ENCODE measurements at regions not wholly inside any gene's neighbourhood (a gene's known extent, or its start where the extent isn't known, plus 50 kb on each side); places are given as distances from the start of the nearest gene placed in this dataset.

GRCh38 chr6:120564779-120565178 lies 769.5 kb downstream of the TBC1D32 start:
- Histone ChIP-seq H3K79me2 (ENCODE audit: control insufficient read depth, insufficient read depth, low read length) (no peaks in the 10 kb centered on the region), H3K4me1 (replicated peaks in 1 of 2; ENCODE audit: control insufficient read depth in 2 of 2, insufficient read depth in 2 of 2, low read length in 2 of 2) (no peaks in the 10 kb centered on the region), H3K36me3 (ENCODE audit: control insufficient read depth, insufficient read depth, low read length) (no peaks in the 10 kb centered on the region), H3K27ac (ENCODE audit: extremely low read depth, low read depth, low read length) (no peak overlapping the region), H2AFZ (ENCODE audit: low read depth, low read length) (no peak overlapping the region), H3K9me3 (replicated peaks; ENCODE audit: control insufficient read depth, insufficient read depth, low read depth, low read length) (no peaks in the 10 kb centered on the region), H3K27me3 (ENCODE audit: control insufficient read depth in 2 of 2, insufficient read depth in 2 of 2, low read length in 2 of 2) (no peaks in the 10 kb centered on the region), H3K9me1 (ENCODE audit: control insufficient read depth, insufficient read depth, low read length) (no peaks in the 10 kb centered on the region), H3K4me2 (ENCODE audit: insufficient read depth, low read length) (no peak overlapping the region), H4K20me1 (replicated peaks; ENCODE audit: control insufficient read depth, insufficient read depth, low read length) (no peaks in the 10 kb centered on the region), H3K9ac (ENCODE audit: insufficient read depth in 1 of 2, low read depth in 2 of 2, low read length in 2 of 2) (no peak overlapping the region), H3K4me3 (no peak overlapping the region)
- POLR2A ChIA-PET: no interaction called here
- 0% methylated on average over 3 of the region's 3 CpGs for WGBS (ENCODE audit: insufficient coverage, low coverage, missing lambda C conversion rate)
- no peak for ATAC-seq
- no peak for FAIRE-seq
- no peak for DNase-seq (ENCODE audit: extremely low read depth in 1 of 4, low spot score in 3 of 4)
- in situ Hi-C loops (cut with MboI) (no loop called here), intact Hi-C loops (cut with micrococcal nuclease) (no loop called here)
- CTCF ChIA-PET (ENCODE audit: low intra/inter-chr PET ratio): no interaction called here
- BruUV-seq (replicated peaks): no TSS peak
- TF ChIP-seq HEY1 (CRISPR knock-in tag; IDR thresholded peaks at IDR 0.05; ENCODE audit: borderline replicate concordance) (no peak), ZEB2 (IDR thresholded peaks at IDR 0.05) (no peak), ZNF146 (CRISPR knock-in tag; IDR thresholded peaks at IDR 0.05; ENCODE audit: unreplicated experiment) (peak; percentile 59), TSC22D4 (tag; IDR thresholded peaks at IDR 0.05) (no peak), ZNF778 (CRISPR knock-in tag; IDR thresholded peaks at IDR 0.05) (no peak)

GRCh38 chr6:120558294-120558693 lies 776.0 kb downstream of the TBC1D32 start:
- no peaks in the 10 kb centered on the region for H3K9me1 ChIP-seq (ENCODE audit: control insufficient read depth, insufficient read depth, low read length)
- FAIRE-seq: no peak
- H3K27ac ChIP-seq (ENCODE audit: extremely low read depth, low read depth, low read length): no peak overlapping the region
- intact Hi-C loops (cut with micrococcal nuclease) (no loop called here), in situ Hi-C loops (cut with MboI) (no loop called here)
- H3K36me3 ChIP-seq (ENCODE audit: control insufficient read depth, insufficient read depth, low read length): no peaks in the 10 kb centered on the region
- no TSS peak for BruUV-seq (replicated peaks)
- no peaks in the 10 kb centered on the region for H3K27me3 ChIP-seq (ENCODE audit: control insufficient read depth in 2 of 2, insufficient read depth in 2 of 2, low read length in 2 of 2)
- ChIA-PET CTCF (ENCODE audit: low intra/inter-chr PET ratio) (no interaction called here), POLR2A (no interaction called here)
- no peak overlapping the region for H2AFZ ChIP-seq (ENCODE audit: low read depth, low read length)
- no peak for DNase-seq (ENCODE audit: extremely low read depth in 1 of 4, low spot score in 3 of 4)
- ATAC-seq: no peak
- TF ChIP-seq ELK3 (CRISPR knock-in tag; IDR thresholded peaks at IDR 0.05): no peak
- TF ChIP-seq DACH1 (IDR thresholded peaks at IDR 0.05; ENCODE audit: partially characterized antibody): no peak
- no peak for TF ChIP-seq CHD1 (IDR thresholded peaks at IDR 0.05; ENCODE audit: low read length)
- TF ChIP-seq CBFA2T2 (conservative IDR thresholded peaks at IDR 0.05): no peak
- no peak for TF ChIP-seq ATF3 (IDR thresholded peaks at IDR 0.05)
- no peak for TF ChIP-seq ATF3 (CRISPR knock-in tag; conservative IDR thresholded peaks at IDR 0.05)
- no peak for TF ChIP-seq USF2 (CRISPR knock-in tag; IDR thresholded peaks at IDR 0.05)
- no peak for TF ChIP-seq FOXP1 (CRISPR knock-in tag; IDR thresholded peaks at IDR 0.05)
- no peak for TF ChIP-seq SMARCB1 (IDR thresholded peaks at IDR 0.05; ENCODE audit: insufficient read length, low read depth)
- no peak for TF ChIP-seq HDAC1 (IDR thresholded peaks at IDR 0.05)
- TF ChIP-seq CTBP1 (IDR thresholded peaks at IDR 0.05; ENCODE audit: borderline replicate concordance): no peak
- TF ChIP-seq TFAM (CRISPR knock-in tag; conservative IDR thresholded peaks at IDR 0.05): no peak
- TF ChIP-seq CHCHD3 (CRISPR knock-in tag; IDR thresholded peaks at IDR 0.05): no peak
- no peaks in the 10 kb centered on the region for H3K4me1 ChIP-seq (replicated peaks in 1 of 2; ENCODE audit: control insufficient read depth in 2 of 2, insufficient read depth in 2 of 2, low read length in 2 of 2)
- 8% methylated on average over 2 of the region's 2 CpGs for WGBS (ENCODE audit: insufficient coverage, low coverage, missing lambda C conversion rate)
- no peaks in the 10 kb centered on the region for H4K20me1 ChIP-seq (replicated peaks; ENCODE audit: control insufficient read depth, insufficient read depth, low read length)
- no peak overlapping the region for H3K9ac ChIP-seq (ENCODE audit: insufficient read depth in 1 of 2, low read depth in 2 of 2, low read length in 2 of 2)
- H3K79me2 ChIP-seq (ENCODE audit: control insufficient read depth, insufficient read depth, low read length): no peaks in the 10 kb centered on the region
- H3K9me3 ChIP-seq (replicated peaks; ENCODE audit: control insufficient read depth, insufficient read depth, low read depth, low read length): no peaks in the 10 kb centered on the region
- H3K4me2 ChIP-seq (ENCODE audit: insufficient read depth, low read length): no peak overlapping the region
- H3K4me3 ChIP-seq: no peak overlapping the region
